Endothelial cell of umbilical vein (primary cell): ENCODE measurements at regions not wholly inside any gene's neighbourhood (a gene's known extent, or its start where the extent isn't known, plus 50 kb on each side); places are given as distances from the start of the nearest gene placed in this dataset.

ENCODE experiments used
- EZH2 ChIP-seq: IDR thresholded peaks from 2 replicates; pipeline ENCODE4 v1.6.1; 2012; ENCODE audit warnings: borderline replicate concordance, low read depth, mild to moderate bottlenecking, moderate library complexity, low read length, inconsistent platforms; ENCODE audit not compliant: severe bottlenecking
- MYC ChIP-seq: IDR thresholded peaks from one replicate; pipeline ENCODE4 v1.6.1; 2011; ENCODE audit warnings: mild to moderate bottlenecking, low read depth, low read length

DNA sequence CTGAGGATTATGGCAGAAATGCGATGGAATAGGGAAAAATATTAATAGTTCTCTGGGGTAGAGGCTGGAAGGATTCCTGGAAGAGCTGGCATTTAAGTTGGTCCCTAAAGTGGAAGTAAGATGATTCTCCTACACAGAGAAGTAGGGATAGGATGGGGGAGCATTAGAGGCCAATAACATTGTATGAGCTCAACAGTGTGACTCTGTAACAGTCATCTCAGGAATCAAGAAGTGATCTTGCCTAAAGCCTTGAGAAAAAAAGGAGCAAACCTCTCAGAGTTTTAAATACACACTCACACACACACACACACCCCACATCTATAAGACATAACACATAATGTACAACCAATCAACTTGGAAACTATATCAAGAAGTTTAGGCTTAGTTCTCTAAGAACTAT is 117.7 kb upstream of the CDK1 start:
- TF ChIP-seq MYC, result no peak
- TF ChIP-seq EZH2, result no peak
